Stomach (tissue), 8 donors: ENCODE measurements at regions not wholly inside any gene's neighbourhood (a gene's known extent, or its start where the extent isn't known, plus 50 kb on each side); places are given as distances from the start of the nearest gene placed in this dataset.

Source experiments
- DNase-seq, 2 donors: peaks; one replicate each; pipeline versions ENCODE4 v3.0.0 to v3.0.0-alpha.2; 2013 to 2019
- H3K27ac ChIP-seq, 5 donors: fragments of 200-600 bp in 4 of 5; sonication (generic) in 4 of 5; one replicate each; pipeline ENCODE4 v1.5.1; 2013 to 2019; ENCODE audit warnings: mild to moderate bottlenecking in 1 of 5, moderate library complexity in 1 of 5
- H3K27me3 ChIP-seq, 3 donors: fragments of 200-600 bp; sonication (generic); one replicate each; pipeline ENCODE4 v1.5.1; 2017 to 2019; ENCODE audit warnings: mixed run types in 1 of 3
- H3K36me3 ChIP-seq, 4 donors: fragments of 200-600 bp; sonication (generic); 1 replicate in 3 of 4; 2 replicates in 1 of 4; pipeline ENCODE4 v1.5.1; 2016 to 2019
- H3K4me1 ChIP-seq, 4 donors: fragments of 200-600 bp; sonication (generic); one replicate each; pipeline ENCODE4 v1.5.1; 2016 to 2019
- H3K4me3 ChIP-seq, 4 donors: fragments of 200-600 bp; sonication (generic) in 3 of 4; one replicate each; pipeline ENCODE4 v1.5.1; 2016 to 2019; ENCODE audit warnings: mild to moderate bottlenecking in 1 of 4
- H3K9me3 ChIP-seq, 4 donors: fragments of 200-600 bp; sonication (generic); one replicate each; pipeline ENCODE4 v1.5.1; 2016 to 2019
- EP300 ChIP-seq: sonication (generic); formaldehyde crosslinking; IDR thresholded peaks from one replicate; pipeline ENCODE4 v1.6.1; 2017; ENCODE audit warnings: antibody characterized with exemption
- POLR2A ChIP-seq, 4 donors: fragments of 450-650 bp; IDR thresholded peaks; one replicate each; pipeline ENCODE4 v1.6.1; 2016; ENCODE audit warnings: antibody characterized with exemption in 4 of 4, control low read depth in 2 of 4, mild to moderate bottlenecking in 1 of 4, moderate library complexity in 1 of 4
- POLR2AphosphoS5 ChIP-seq, 3 donors: sonication (generic); formaldehyde crosslinking; IDR thresholded peaks; one replicate each; pipeline ENCODE4 v1.6.1; 2016; ENCODE audit warnings: antibody characterized with exemption in 3 of 3
- WGBS, 5 donors: extraction: QIAGEN DNeasy Blood & Tissue Kit in 3 of 5; methylation state at CpG; one replicate each; pipeline versions ENCODE4 v1.1.5 to v1.1.7; 2013 to 2018; 5-methylcytosine and 5-hydroxymethylcytosine counted together
- intact Hi-C: fragments of 100-400 bp; cut with DNase I; formaldehyde crosslinking; loops from one replicate; pipeline ENCODE4 v1.15.1; 2023; ENCODE audit warnings: low total_unique reads
- TF ChIP-seq, protein P1 (sequence below), 7 experiments: fragments of 450-650 bp in 4 of 7; fragments of 200-600 bp in 3 of 7; sonication (generic) in 3 of 7; IDR thresholded peaks; one replicate each; pipeline ENCODE4 v1.5.1; 2016 to 2019; ENCODE audit warnings: antibody characterized with exemption in 7 of 7, control low read depth in 2 of 7, mild to moderate bottlenecking in 1 of 7
- donor health status: healthy with polysubstance abuse.
- donor health status: Bipolar disorder and iron deficiency.
- donor health status: healthy.

DNA sequence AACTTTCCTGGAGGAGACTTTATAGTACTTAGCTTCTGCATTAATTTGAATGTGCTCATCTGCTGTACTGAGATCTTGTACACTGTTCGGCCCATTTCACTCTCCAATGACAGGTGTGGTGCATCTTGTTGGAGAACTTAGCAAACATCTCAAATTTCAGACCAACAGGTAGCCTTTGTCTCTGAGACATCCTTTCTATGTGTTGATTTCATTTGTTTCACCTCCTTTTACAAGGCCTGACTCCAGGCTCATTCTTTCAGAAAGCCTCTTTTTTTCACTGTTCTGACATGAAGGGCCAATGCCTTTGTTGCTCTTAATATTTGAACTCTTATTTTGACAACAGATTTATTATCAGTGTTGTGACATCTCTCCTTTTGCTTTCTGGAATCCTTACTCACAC lies 271.8 kb upstream of the FANCL start:
- TF ChIP-seq, protein P1, sequence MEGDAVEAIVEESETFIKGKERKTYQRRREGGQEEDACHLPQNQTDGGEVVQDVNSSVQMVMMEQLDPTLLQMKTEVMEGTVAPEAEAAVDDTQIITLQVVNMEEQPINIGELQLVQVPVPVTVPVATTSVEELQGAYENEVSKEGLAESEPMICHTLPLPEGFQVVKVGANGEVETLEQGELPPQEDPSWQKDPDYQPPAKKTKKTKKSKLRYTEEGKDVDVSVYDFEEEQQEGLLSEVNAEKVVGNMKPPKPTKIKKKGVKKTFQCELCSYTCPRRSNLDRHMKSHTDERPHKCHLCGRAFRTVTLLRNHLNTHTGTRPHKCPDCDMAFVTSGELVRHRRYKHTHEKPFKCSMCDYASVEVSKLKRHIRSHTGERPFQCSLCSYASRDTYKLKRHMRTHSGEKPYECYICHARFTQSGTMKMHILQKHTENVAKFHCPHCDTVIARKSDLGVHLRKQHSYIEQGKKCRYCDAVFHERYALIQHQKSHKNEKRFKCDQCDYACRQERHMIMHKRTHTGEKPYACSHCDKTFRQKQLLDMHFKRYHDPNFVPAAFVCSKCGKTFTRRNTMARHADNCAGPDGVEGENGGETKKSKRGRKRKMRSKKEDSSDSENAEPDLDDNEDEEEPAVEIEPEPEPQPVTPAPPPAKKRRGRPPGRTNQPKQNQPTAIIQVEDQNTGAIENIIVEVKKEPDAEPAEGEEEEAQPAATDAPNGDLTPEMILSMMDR (IDR thresholded peaks at IDR 0.05) = no peak
- TF ChIP-seq POLR2A (IDR thresholded peaks at IDR 0.05) = no peak
- TF ChIP-seq EP300 = no peak
- no peak for TF ChIP-seq POLR2AphosphoS5 (IDR thresholded peaks at IDR 0.05)
- WGBS, 5 donors = 81 to 94% (median 89%) methylated on average over 1 of the region's 1 CpG
- no peaks in the 10 kb centered on the region for H3K36me3 ChIP-seq
- intact Hi-C loops = no loop called here
- H3K9me3 ChIP-seq = no peaks in the 10 kb centered on the region
- no peak overlapping the region for H3K4me3 ChIP-seq
- H3K4me1 ChIP-seq = no peaks in the 10 kb centered on the region
- no peak for DNase-seq
- no peak overlapping the region for H3K27ac ChIP-seq
- H3K27me3 ChIP-seq = no peaks in the 10 kb centered on the region

DNA sequence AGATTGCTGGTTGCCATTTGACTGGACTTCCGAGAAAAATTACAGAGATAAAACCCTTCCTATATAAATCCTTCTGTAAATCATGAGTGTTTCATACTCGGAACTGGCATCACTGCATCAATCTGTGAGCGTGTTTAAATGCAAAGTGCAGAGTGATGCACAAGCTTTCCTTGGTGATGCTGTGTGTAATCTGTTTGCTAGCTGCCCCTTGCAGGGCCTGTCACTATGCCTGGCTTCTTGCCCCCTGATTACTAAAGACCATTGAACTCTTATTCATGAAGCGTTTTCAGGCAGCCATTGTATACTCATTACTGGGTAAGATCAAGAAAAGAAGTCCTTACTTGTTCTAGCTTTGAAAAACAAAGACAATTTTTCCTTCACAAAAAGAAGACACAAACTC lies 266.9 kb upstream of the FANCL start:
- intact Hi-C loops = no loop called here
- Histone ChIP-seq H3K9me3 (no peaks in the 10 kb centered on the region), H3K27me3 (no peaks in the 10 kb centered on the region), H3K36me3 (no peaks in the 10 kb centered on the region), H3K27ac (no peak overlapping the region), H3K4me1 (no peaks in the 10 kb centered on the region), H3K4me3 (no peak overlapping the region)
- no peak for DNase-seq
- 64 to 77% (median 72%) methylated on average over 4 of the region's 4 CpGs for WGBS, 5 donors
- TF ChIP-seq POLR2A (IDR thresholded peaks at IDR 0.05) = no peak
- TF ChIP-seq, protein P1 (IDR thresholded peaks at IDR 0.05) = no peak
- no peak for TF ChIP-seq EP300
- TF ChIP-seq POLR2AphosphoS5 (IDR thresholded peaks at IDR 0.05) = no peak

DNA sequence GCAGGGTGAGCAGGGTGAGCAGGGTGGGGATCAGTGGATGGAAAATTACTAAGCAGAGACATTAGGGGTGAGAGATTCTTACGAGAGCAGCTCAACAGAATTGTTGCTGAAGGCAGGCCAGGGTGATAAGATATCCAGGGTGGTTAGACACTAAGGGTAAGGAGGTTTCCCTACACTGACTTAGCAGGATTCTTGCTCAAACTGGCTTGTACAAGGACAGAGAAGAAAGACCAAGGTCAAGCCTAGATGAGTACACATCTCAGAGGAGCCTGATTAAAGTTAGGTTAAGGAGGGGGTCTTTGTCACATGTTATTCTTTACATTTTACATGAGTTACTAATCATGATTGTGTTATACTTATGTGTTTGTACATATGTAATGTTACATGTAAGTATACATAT lies 262.8 kb upstream of the FANCL start:
- Histone ChIP-seq H3K27me3 (no peaks in the 10 kb centered on the region), H3K4me1 (no peaks in the 10 kb centered on the region), H3K4me3 (no peak overlapping the region), H3K36me3 (no peaks in the 10 kb centered on the region), H3K27ac (no peak overlapping the region), H3K9me3 (no peaks in the 10 kb centered on the region)
- DNase-seq = no peak
- intact Hi-C loops = no loop called here
- TF ChIP-seq, protein P1 (IDR thresholded peaks at IDR 0.05) = no peak
- TF ChIP-seq EP300 = no peak
- no peak for TF ChIP-seq POLR2A (IDR thresholded peaks at IDR 0.05)
- no peak for TF ChIP-seq POLR2AphosphoS5 (IDR thresholded peaks at IDR 0.05)
- 55 to 79% (median 60%) methylated on average over 1 of the region's 1 CpG for WGBS, 5 donors

DNA sequence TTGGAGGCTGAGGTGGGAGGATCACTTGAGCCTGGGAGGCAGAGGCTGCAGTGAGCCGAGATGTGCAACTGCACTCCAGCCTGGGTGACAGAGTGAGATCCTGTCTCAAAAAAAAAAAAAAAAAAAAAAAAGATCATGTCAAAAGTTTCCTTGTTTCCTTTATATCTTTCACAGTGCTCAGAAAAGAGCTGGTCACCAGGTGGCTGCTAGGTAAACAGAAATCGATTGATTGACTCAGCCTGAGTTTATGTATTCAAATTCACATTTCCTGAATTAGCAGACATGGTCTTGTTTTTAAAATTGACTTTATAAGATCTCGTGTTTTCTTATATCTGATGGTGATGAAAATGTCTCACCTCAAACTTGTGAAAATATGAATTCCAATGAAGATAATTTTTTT lies 261.8 kb upstream of the FANCL start:
- no peaks in the 10 kb centered on the region for H3K36me3 ChIP-seq
- no peaks in the 10 kb centered on the region for H3K27me3 ChIP-seq
- intact Hi-C loops = no loop called here
- no peak for DNase-seq
- H3K27ac ChIP-seq = no peak overlapping the region
- TF ChIP-seq POLR2AphosphoS5 (IDR thresholded peaks at IDR 0.05) = no peak
- 41 to 48% (median 43%) methylated on average over 3 of the region's 3 CpGs for WGBS, 5 donors
- no peak overlapping the region for H3K4me3 ChIP-seq
- H3K4me1 ChIP-seq = no peaks in the 10 kb centered on the region
- no peaks in the 10 kb centered on the region for H3K9me3 ChIP-seq

DNA sequence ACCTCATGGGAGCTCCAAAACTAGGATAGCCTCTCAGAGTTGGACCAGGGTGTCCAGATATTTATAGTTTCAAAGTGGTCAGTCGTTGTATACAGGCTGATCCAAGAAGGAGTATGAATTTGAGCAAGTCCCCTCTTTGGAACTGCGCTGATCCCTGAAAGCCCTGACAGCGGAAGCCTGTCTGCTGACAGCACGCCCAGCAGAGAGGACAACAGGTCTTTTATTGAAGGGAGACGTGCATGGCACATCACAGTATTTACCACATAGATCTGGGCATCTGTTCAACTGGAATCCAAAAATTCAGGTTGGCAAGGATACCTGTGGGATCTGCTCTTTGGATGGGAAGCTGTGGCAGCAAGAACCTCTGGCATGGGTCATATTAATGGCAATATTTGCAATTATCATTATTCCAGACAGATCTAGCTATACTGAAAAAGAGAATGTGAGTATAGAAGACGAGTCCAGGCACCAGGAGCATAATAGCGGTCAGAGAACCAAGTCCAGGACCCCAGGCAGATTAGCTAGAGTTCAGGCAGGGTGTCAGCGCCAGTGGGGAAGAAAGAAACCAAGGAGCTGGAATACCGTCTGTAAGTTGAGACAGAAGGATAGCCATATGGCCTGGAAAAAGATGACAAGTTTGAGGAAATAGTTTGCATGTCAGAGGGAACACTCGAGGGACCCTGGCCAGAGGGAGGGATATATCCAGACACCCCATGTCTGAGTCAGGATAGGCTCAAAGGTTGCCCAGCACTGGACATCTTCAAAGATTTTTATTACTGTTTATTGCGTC lies 260.4 kb upstream of the FANCL start:
- H3K4me1 ChIP-seq = no peaks in the 10 kb centered on the region
- 83 to 86% (median 84%) methylated on average over 11 of the region's 11 CpGs for WGBS, 5 donors
- intact Hi-C loops = no loop called here

More for the DNA sequence above, 260.4 kb upstream of the FANCL start:
- Histone ChIP-seq H3K9me3 (no peaks in the 10 kb centered on the region), H3K27ac (no peak overlapping the region), H3K4me3 (no peak overlapping the region), H3K36me3 (no peaks in the 10 kb centered on the region), H3K27me3 (no peaks in the 10 kb centered on the region)
- TF ChIP-seq, protein P1 (IDR thresholded peaks at IDR 0.05) = no peak
- no peak for TF ChIP-seq EP300
- no peak for TF ChIP-seq POLR2A (IDR thresholded peaks at IDR 0.05)
- TF ChIP-seq POLR2AphosphoS5 (IDR thresholded peaks at IDR 0.05) = no peak
- DNase-seq = no peak
